Neural cell (in vitro differentiated cells): ENCODE measurements at regions not wholly inside any gene's neighbourhood (a gene's known extent, or its start where the extent isn't known, plus 50 kb on each side); places are given as distances from the start of the nearest gene placed in this dataset.

Source experiments
- H2AFZ ChIP-seq: fragments of 200-600, 300-800 bp; sonication (generic), shearing (Covaris generic); 2 replicates; pipeline ENCODE4 v1.6.0; 2014; ENCODE audit warnings: low read depth, mild to moderate bottlenecking, antibody characterized with exemption, low read length, moderate library complexity
- H3F3A ChIP-seq: fragments of 200-600 bp; shearing (Covaris generic); 2 replicates; pipeline ENCODE4 v1.6.1; 2016; ENCODE audit warnings: mild to moderate bottlenecking, moderate library complexity, mixed read lengths, antibody characterized with exemption, low read length; ENCODE audit not compliant: insufficient read depth, poor library complexity, severe bottlenecking
- H3K27ac ChIP-seq: fragments of 200-600, 300-800 bp; sonication (generic), shearing (Covaris generic); 2 replicates; pipeline ENCODE4 v1.5.1; 2014; ENCODE audit warnings: mild to moderate bottlenecking, low read length, moderate library complexity
- H3K27me3 ChIP-seq: fragments of 300-800, 200-600 bp; sonication (generic), shearing (Covaris generic); 2 replicates; pipeline ENCODE4 v1.6.0; 2014; ENCODE audit warnings: mild to moderate bottlenecking, low read depth, low read length, moderate library complexity; ENCODE audit not compliant: insufficient read depth
- H3K36me3 ChIP-seq: fragments of 300-800, 200-600 bp; sonication (generic), shearing (Covaris generic); 2 replicates; pipeline ENCODE4 v1.5.1; 2014; ENCODE audit warnings: mild to moderate bottlenecking, antibody characterized with exemption, low read length, moderate library complexity; ENCODE audit not compliant: insufficient read depth
- H3K4me2 ChIP-seq: fragments of 300-800, 200-600 bp; sonication (generic), shearing (Covaris generic); 2 replicates; pipeline ENCODE4 v1.6.0; 2014; ENCODE audit warnings: mild to moderate bottlenecking, low read length
- H3K4me3 ChIP-seq: fragments of 300-800, 200-600 bp; sonication (generic), shearing (Covaris generic); 2 replicates; pipeline ENCODE4 v1.5.1; 2014; ENCODE audit warnings: mild to moderate bottlenecking, low read length, moderate library complexity
- H3K79me2 ChIP-seq: fragments of 200-600 bp; shearing (Covaris generic); replicated peaks from 2 replicates; pipeline ENCODE4 v1.6.0; 2014; ENCODE audit warnings: mild to moderate bottlenecking, low read length, moderate library complexity; ENCODE audit not compliant: insufficient read depth
- H3K9ac ChIP-seq: fragments of 300-800, 200-600 bp; sonication (generic), shearing (Covaris generic); 2 replicates; pipeline ENCODE4 v1.6.1; 2016; ENCODE audit warnings: mild to moderate bottlenecking, low read length, mixed read lengths
- H3K9me2 ChIP-seq: fragments of 200-600 bp; shearing (Covaris generic); 2 replicates; pipeline ENCODE4 v1.6.1; 2016; ENCODE audit warnings: mild to moderate bottlenecking, low read length, mixed read lengths; ENCODE audit not compliant: insufficient read depth
- H3K9me3 ChIP-seq: fragments of 200-600, 300-800 bp; sonication (generic), shearing (Covaris generic); 2 replicates; pipeline ENCODE4 v1.6.1; 2016; ENCODE audit warnings: mild to moderate bottlenecking, mixed run types, low read length, moderate library complexity, mixed read lengths
- H4K20me1 ChIP-seq: fragments of 200-600 bp; shearing (Covaris generic); 2 replicates; pipeline ENCODE4 v1.6.1; 2016; ENCODE audit warnings: mild to moderate bottlenecking, mixed run types; ENCODE audit not compliant: insufficient read depth
- CTCF ChIP-seq: fragments of 450-650 bp; IDR thresholded peaks from 2 replicates; pipeline ENCODE4 v1.5.1; 2014; ENCODE audit warnings: antibody characterized with exemption, mild to moderate bottlenecking, moderate library complexity; ENCODE audit not compliant: poor library complexity, severe bottlenecking
- EP300 ChIP-seq: fragments of 450-650 bp; conservative IDR thresholded peaks from 2 replicates; pipeline ENCODE4 v1.6.1; 2014; ENCODE audit warnings: antibody characterized with exemption, mild to moderate bottlenecking, moderate library complexity; ENCODE audit not compliant: poor library complexity, severe bottlenecking
- EZH2 ChIP-seq: fragments of 200-600, 300-800 bp; shearing (Covaris generic), sonication (generic); IDR thresholded peaks from 2 replicates; pipeline ENCODE4 v1.6.1; 2014; ENCODE audit warnings: antibody characterized with exemption, low read length, borderline replicate concordance, mild to moderate bottlenecking; ENCODE audit not compliant: insufficient read depth, poor library complexity, severe bottlenecking
- MXI1 ChIP-seq: fragments of 450-650 bp; conservative IDR thresholded peaks from 2 replicates; pipeline ENCODE4 v1.6.1; 2014; ENCODE audit warnings: antibody characterized with exemption, mild to moderate bottlenecking; ENCODE audit not compliant: poor library complexity, severe bottlenecking
- POLR2AphosphoS5 ChIP-seq: IDR thresholded peaks from 2 replicates; pipeline ENCODE4 v1.6.1; 2012
- RAD21 ChIP-seq: fragments of 450-650 bp; conservative IDR thresholded peaks from 2 replicates; pipeline ENCODE4 v1.6.1; 2014; ENCODE audit warnings: antibody characterized with exemption, mild to moderate bottlenecking, moderate library complexity
- REST ChIP-seq: IDR thresholded peaks from 2 replicates; pipeline ENCODE4 v1.6.1; 2012; ENCODE audit warnings: borderline replicate concordance
- SMC3 ChIP-seq: fragments of 450-650 bp; conservative IDR thresholded peaks from 2 replicates; pipeline ENCODE4 v1.6.1; 2014; ENCODE audit warnings: antibody characterized with exemption, mild to moderate bottlenecking, moderate library complexity; ENCODE audit not compliant: poor library complexity
- TAF1 ChIP-seq: IDR thresholded peaks from 2 replicates; pipeline ENCODE4 v1.6.1; 2012; ENCODE audit warnings: low read depth

GRCh38 chr13:103833294-103833852 is 767.2 kb upstream of the SLC10A2 start:
- Histone ChIP-seq H4K20me1 (no peaks in the 10 kb centered on the region), H3K9me3 (no peaks in the 10 kb centered on the region), H3K27ac (no peak overlapping the region), H3K79me2 (no peaks in the 10 kb centered on the region), H3K9ac (no peak overlapping the region), H3K9me2 (no peaks in the 10 kb centered on the region), H3K27me3 (no peaks in the 10 kb centered on the region), H2AFZ (no peak overlapping the region), H3K4me2 (no peak overlapping the region), H3F3A (no peaks in the 10 kb centered on the region), H3K4me3 (no peak overlapping the region), H3K36me3 (no peaks in the 10 kb centered on the region)
- TF ChIP-seq TAF1 (no peak), POLR2AphosphoS5 (no peak), SMC3 (no peak), EZH2 (no peak), RAD21 (no peak), MXI1 (no peak), EP300 (no peak)

- H3K4me3 ChIP-seq = no peak overlapping the region
- no peak for TF ChIP-seq CTCF
- TF ChIP-seq SMC3 = no peak
- no peak for TF ChIP-seq RAD21
- TF ChIP-seq EZH2 = no peak
- TF ChIP-seq POLR2AphosphoS5 = no peak
- TF ChIP-seq EP300 = no peak
- TF ChIP-seq REST = no peak
- no peak for TF ChIP-seq MXI1
- TF ChIP-seq TAF1 = no peak
- H3K9me2 ChIP-seq = no peaks in the 10 kb centered on the region
- no peaks in the 10 kb centered on the region for H3K9me3 ChIP-seq
- H3K4me2 ChIP-seq = no peak overlapping the region
- no peak overlapping the region for H3K9ac ChIP-seq
- no peak overlapping the region for H2AFZ ChIP-seq
- H3F3A ChIP-seq = no peaks in the 10 kb centered on the region
- H3K27ac ChIP-seq = no peak overlapping the region
- no peaks in the 10 kb centered on the region for H3K27me3 ChIP-seq
- no peaks in the 10 kb centered on the region for H3K79me2 ChIP-seq
- H4K20me1 ChIP-seq = no peaks in the 10 kb centered on the region
- H3K36me3 ChIP-seq = no peaks in the 10 kb centered on the region
These were observed 749.4 kb upstream of the SLC10A2 start for GRCh38 chr13:103815619-103816018.
